Kidney epithelial cell (primary cell): ENCODE measurements at regions not wholly inside any gene's neighbourhood (a gene's known extent, or its start where the extent isn't known, plus 50 kb on each side); places are given as distances from the start of the nearest gene placed in this dataset.

ENCODE experiments used
- DNase-seq: peaks from one replicate; pipeline ENCODE4 v3.0.0-alpha.2; 2010; ENCODE audit warnings: low read depth
- H3K27me3 ChIP-seq: 2 replicates; pipeline ENCODE4 v1.6.0; 2011; ENCODE audit warnings: low read length; ENCODE audit not compliant: control insufficient read depth, insufficient read depth
- H3K36me3 ChIP-seq: 2 replicates; pipeline ENCODE4 v1.5.1; 2011; ENCODE audit warnings: low read length; ENCODE audit not compliant: control insufficient read depth, insufficient read depth
- H3K4me3 ChIP-seq: 2 replicates; pipeline ENCODE4 v1.5.1; 2011; ENCODE audit warnings: low read depth, mild to moderate bottlenecking, control low read depth, low read length
- TF ChIP-seq, protein P1 (sequence below): IDR thresholded peaks from 2 replicates; pipeline ENCODE4 v1.5.1; 2011; ENCODE audit warnings: mild to moderate bottlenecking, moderate library complexity, low read length, control low read depth, inconsistent platforms; ENCODE audit not compliant: insufficient read depth, poor library complexity, severe bottlenecking

DNA sequence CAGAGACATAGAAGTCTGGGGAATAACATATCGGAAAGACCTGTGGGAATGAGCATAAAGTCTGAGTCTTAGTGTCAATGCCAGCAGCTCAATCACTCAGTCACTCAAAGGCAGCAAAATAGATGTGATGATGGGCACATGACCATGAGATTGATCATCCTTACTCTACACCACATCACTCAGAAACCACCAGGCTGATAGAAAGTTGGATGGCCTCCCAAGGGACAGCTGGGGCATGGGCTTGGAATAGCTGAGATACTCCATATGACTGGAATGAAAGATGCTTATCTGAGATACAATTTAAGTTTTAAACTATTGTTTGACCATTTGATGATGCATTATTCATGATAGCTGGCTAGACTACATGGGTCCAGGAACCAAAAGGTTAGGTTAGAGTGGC is 80.9 kb upstream of the F13A1 start:
- DNase-seq = no peak
- Histone ChIP-seq H3K27me3 (no peaks in the 10 kb centered on the region), H3K4me3 (no peak overlapping the region), H3K36me3 (no peaks in the 10 kb centered on the region)
- TF ChIP-seq, protein P1, sequence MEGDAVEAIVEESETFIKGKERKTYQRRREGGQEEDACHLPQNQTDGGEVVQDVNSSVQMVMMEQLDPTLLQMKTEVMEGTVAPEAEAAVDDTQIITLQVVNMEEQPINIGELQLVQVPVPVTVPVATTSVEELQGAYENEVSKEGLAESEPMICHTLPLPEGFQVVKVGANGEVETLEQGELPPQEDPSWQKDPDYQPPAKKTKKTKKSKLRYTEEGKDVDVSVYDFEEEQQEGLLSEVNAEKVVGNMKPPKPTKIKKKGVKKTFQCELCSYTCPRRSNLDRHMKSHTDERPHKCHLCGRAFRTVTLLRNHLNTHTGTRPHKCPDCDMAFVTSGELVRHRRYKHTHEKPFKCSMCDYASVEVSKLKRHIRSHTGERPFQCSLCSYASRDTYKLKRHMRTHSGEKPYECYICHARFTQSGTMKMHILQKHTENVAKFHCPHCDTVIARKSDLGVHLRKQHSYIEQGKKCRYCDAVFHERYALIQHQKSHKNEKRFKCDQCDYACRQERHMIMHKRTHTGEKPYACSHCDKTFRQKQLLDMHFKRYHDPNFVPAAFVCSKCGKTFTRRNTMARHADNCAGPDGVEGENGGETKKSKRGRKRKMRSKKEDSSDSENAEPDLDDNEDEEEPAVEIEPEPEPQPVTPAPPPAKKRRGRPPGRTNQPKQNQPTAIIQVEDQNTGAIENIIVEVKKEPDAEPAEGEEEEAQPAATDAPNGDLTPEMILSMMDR = no peak

- H3K27me3 ChIP-seq = no peaks in the 10 kb centered on the region
- TF ChIP-seq, protein P1 = no peak
- H3K36me3 ChIP-seq = no peaks in the 10 kb centered on the region
- H3K4me3 ChIP-seq = no peak overlapping the region
- no peak for DNase-seq
These were observed 81.5 kb upstream of the F13A1 start for GRCh38 chr6:6402006-6402405.

DNA sequence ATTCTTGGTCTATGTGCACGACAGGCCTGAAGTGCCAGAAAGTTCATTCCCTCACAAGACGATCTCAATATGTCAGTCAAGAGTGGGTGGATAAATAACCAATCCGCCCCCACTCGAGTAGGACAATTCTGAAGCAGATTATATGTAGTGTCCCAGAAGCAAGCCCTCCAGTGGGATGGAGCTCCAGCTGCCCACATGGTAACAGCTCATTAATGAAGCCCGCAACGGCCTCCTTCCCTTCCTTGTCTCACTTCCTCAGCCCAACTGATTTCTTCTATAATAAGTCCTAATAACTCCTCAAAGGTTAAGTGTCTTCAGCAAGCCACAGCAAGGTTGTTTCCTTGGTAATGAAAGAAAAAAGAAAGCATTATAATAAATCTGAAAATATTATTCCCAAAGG is 82.1 kb upstream of the F13A1 start:
- Histone ChIP-seq H3K4me3 (no peak overlapping the region), H3K36me3 (no peaks in the 10 kb centered on the region), H3K27me3 (no peaks in the 10 kb centered on the region)
- TF ChIP-seq, protein P1 = no peak
- no peak for DNase-seq

DNA sequence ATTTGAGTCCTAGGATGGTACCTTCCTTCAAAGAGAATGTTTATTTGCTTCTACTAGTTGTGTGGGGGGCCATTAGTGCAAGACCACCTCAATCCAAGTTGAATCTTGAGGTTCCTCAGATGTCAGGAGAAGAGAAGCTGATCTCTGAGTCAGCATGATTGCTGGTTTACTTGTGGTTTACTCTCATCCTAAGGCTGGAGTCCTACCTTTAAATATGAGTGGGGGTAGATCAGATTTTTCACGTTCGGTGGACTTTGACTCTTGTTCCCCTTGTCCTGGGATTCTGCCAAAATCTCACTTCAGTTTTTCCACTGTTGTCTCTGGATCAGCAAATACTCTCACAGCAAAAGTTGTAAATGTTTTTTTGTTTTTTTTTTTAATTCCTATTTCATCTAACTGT is 84.6 kb upstream of the F13A1 start:
- Histone ChIP-seq H3K27me3 (no peaks in the 10 kb centered on the region), H3K4me3 (no peak overlapping the region), H3K36me3 (no peaks in the 10 kb centered on the region)
- DNase-seq = no peak
- TF ChIP-seq, protein P1 = no peak

GRCh38 chr6:6405997-6406714 is 85.7 kb upstream of the F13A1 start:
- DNase-seq = no peak
- TF ChIP-seq, protein P1 = no peak
- Histone ChIP-seq H3K36me3 (no peaks in the 10 kb centered on the region), H3K4me3 (no peak overlapping the region), H3K27me3 (no peaks in the 10 kb centered on the region)

DNA sequence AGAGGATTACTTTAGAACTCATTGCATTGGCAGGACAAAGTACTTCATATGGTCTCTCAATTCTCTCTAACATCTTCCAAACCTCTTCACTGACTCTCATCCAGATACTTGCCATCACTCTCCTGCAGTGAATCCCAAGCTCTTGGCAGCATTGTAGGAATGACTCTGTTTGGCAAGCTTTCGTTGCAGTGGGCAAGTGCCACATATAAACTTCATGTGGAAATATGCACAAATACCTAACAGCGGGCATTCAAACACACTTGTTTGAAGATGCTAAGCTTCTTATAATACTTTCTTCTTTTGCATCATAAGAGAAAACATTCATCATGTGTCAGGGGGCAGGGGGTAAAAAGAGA is 86.2 kb upstream of the F13A1 start:
- DNase-seq = no peak
- no peaks in the 10 kb centered on the region for H3K27me3 ChIP-seq
- no peaks in the 10 kb centered on the region for H3K36me3 ChIP-seq
- H3K4me3 ChIP-seq = no peak overlapping the region
- TF ChIP-seq, protein P1 = no peak
